C4-2B (cell line): ENCODE measurements at regions not wholly inside any gene's neighbourhood (a gene's known extent, or its start where the extent isn't known, plus 50 kb on each side); places are given as distances from the start of the nearest gene placed in this dataset.

ENCODE experiments used
- ZFX ChIP-seq: fragments of 450-650 bp; IDR thresholded peaks from 2 replicates; pipeline ENCODE4 v1.6.1; 2017
- TF ChIP-seq, protein P1 (sequence below): fragments of 450-650 bp; conservative IDR thresholded peaks from 2 replicates; pipeline ENCODE4 v1.5.1; 2017; ENCODE audit warnings: mild to moderate bottlenecking

DNA sequence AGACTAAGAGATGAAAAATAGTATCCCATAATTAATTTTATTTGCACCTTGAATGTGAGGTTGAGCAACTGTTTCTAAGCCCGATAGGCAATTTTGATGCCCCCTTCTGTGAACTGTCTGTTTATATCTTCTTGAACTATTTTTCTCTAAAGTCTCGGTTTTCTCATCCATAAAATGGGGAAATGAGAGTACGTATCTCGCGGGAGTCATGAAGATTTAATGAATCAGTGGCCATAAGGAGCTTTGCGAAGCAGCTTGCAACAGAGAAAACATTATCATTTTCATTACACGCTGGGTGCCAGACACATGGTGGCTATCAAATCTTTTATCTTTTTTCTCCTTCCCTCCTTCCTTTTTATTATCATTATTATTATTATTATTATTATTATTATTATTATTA lies 108.1 kb upstream of the CARD11 start:
- TF ChIP-seq, protein P1, sequence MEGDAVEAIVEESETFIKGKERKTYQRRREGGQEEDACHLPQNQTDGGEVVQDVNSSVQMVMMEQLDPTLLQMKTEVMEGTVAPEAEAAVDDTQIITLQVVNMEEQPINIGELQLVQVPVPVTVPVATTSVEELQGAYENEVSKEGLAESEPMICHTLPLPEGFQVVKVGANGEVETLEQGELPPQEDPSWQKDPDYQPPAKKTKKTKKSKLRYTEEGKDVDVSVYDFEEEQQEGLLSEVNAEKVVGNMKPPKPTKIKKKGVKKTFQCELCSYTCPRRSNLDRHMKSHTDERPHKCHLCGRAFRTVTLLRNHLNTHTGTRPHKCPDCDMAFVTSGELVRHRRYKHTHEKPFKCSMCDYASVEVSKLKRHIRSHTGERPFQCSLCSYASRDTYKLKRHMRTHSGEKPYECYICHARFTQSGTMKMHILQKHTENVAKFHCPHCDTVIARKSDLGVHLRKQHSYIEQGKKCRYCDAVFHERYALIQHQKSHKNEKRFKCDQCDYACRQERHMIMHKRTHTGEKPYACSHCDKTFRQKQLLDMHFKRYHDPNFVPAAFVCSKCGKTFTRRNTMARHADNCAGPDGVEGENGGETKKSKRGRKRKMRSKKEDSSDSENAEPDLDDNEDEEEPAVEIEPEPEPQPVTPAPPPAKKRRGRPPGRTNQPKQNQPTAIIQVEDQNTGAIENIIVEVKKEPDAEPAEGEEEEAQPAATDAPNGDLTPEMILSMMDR, result no peak
- no peak for TF ChIP-seq ZFX
